KMS-11 (cell line): ENCODE measurements at regions not wholly inside any gene's neighbourhood (a gene's known extent, or its start where the extent isn't known, plus 50 kb on each side); places are given as distances from the start of the nearest gene placed in this dataset.

Experiments used
- H2AFZ ChIP-seq: fragments of 200-600 bp; sonication (generic); 2 replicates; pipeline ENCODE4 v1.6.1; 2016; ENCODE audit warnings: antibody characterized with exemption, mixed run types, low read depth
- H3K27ac ChIP-seq: fragments of 200-600 bp; sonication (generic); 2 replicates; pipeline ENCODE4 v1.6.1; 2016; ENCODE audit warnings: mild to moderate bottlenecking, mixed run types
- H3K27me3 ChIP-seq: fragments of 200-600 bp; sonication (generic); 2 replicates; pipeline ENCODE4 v1.6.1; 2017; ENCODE audit warnings: mild to moderate bottlenecking, low read depth, mixed run types, moderate library complexity; ENCODE audit not compliant: insufficient read depth
- H3K36me3 ChIP-seq: fragments of 200-600 bp; sonication (generic); 2 replicates; pipeline ENCODE4 v1.6.1; 2017; ENCODE audit warnings: mild to moderate bottlenecking, mixed run types; ENCODE audit not compliant: insufficient read depth
- H3K4me1 ChIP-seq: fragments of 200-600 bp; sonication (generic); 2 replicates; pipeline ENCODE4 v1.6.1; 2016; ENCODE audit warnings: mild to moderate bottlenecking, low read depth, mixed run types; ENCODE audit not compliant: poor library complexity, severe bottlenecking
- H3K4me2 ChIP-seq: fragments of 200-600 bp; sonication (generic); 2 replicates; pipeline ENCODE4 v1.7.0; 2016; ENCODE audit warnings: mild to moderate bottlenecking, mixed run types
- H3K4me3 ChIP-seq: fragments of 200-600 bp; sonication (generic); IDR thresholded peaks from 2 replicates; pipeline ENCODE4 v1.6.1; 2017; ENCODE audit warnings: low read depth, low read length, mixed read lengths; ENCODE audit not compliant: insufficient read depth
- H3K79me2 ChIP-seq: fragments of 200-600 bp; sonication (generic); 2 replicates; pipeline ENCODE4 v1.6.1; 2016; ENCODE audit warnings: low read depth, mixed run types; ENCODE audit not compliant: insufficient read depth
- H3K9ac ChIP-seq: fragments of 200-600 bp; sonication (generic); 2 replicates; pipeline ENCODE4 v1.6.1; 2016; ENCODE audit warnings: mild to moderate bottlenecking, mixed run types
- H4K20me1 ChIP-seq: fragments of 200-600 bp; sonication (generic); 2 replicates; pipeline ENCODE4 v1.6.1; 2016; ENCODE audit warnings: mild to moderate bottlenecking, mixed run types; ENCODE audit not compliant: insufficient read depth
- TF ChIP-seq, protein P1 (sequence below): fragments of 200-600 bp; sonication (generic); conservative IDR thresholded peaks from 2 replicates; pipeline ENCODE4 v1.6.1; 2017; ENCODE audit warnings: low read depth, mild to moderate bottlenecking, antibody characterized with exemption, low read length, moderate library complexity, mixed read lengths

DNA sequence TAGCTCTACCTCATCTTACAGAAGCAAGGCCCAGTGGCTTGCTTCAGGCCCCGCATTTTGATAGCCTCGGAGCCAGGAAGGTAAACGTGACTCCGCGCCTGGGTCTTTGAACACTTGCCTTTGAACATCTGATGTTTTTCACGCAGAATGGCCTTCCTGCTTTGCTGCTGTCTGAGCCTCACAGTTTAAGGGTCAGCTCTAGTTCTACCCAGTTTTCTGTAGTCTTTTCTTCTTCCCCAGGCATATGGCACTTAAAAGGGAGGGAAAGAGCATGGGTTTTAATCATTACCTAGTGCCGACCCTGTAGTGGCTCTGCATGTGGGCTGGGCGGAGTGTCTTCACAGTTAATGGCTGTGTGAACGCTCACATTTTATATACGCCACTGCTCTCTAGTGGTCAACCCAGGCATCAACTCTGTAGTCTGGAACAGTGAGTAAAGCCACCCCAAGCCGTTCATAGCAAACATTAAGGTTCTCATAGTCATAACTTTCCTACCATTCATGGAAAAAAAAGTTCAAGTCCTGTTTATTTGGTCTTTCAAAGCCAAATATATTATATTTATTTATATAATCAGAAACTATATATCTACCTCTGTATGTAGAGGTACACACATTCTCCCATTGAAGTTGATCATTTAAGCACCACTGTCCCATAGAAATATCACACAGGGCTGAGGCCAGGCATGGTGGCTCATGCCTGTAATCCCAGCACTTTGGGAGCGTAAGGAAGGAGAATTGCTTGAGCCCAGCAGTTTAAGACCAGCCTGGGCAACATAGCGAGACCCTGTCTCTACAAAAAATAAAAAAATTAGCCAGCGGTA lies 78.1 kb downstream of the IER5 start:
- no peaks in the 10 kb centered on the region; the same call in 1 of the 2 replicates for H3K27me3 ChIP-seq
- H3K36me3 ChIP-seq = no peaks in the 10 kb centered on the region
- no peak overlapping the region for H3K9ac ChIP-seq
- H3K4me1 ChIP-seq = peaks cover 5% of the 10 kb centered on the region
- peak overlapping the region; percentile 38 for H2AFZ ChIP-seq
- H4K20me1 ChIP-seq = no peaks in the 10 kb centered on the region
- no peak overlapping the region for H3K4me3 ChIP-seq
- TF ChIP-seq, protein P1, sequence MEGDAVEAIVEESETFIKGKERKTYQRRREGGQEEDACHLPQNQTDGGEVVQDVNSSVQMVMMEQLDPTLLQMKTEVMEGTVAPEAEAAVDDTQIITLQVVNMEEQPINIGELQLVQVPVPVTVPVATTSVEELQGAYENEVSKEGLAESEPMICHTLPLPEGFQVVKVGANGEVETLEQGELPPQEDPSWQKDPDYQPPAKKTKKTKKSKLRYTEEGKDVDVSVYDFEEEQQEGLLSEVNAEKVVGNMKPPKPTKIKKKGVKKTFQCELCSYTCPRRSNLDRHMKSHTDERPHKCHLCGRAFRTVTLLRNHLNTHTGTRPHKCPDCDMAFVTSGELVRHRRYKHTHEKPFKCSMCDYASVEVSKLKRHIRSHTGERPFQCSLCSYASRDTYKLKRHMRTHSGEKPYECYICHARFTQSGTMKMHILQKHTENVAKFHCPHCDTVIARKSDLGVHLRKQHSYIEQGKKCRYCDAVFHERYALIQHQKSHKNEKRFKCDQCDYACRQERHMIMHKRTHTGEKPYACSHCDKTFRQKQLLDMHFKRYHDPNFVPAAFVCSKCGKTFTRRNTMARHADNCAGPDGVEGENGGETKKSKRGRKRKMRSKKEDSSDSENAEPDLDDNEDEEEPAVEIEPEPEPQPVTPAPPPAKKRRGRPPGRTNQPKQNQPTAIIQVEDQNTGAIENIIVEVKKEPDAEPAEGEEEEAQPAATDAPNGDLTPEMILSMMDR = peak; percentile 94
- no peak overlapping the region for H3K27ac ChIP-seq
- H3K79me2 ChIP-seq = no peaks in the 10 kb centered on the region
- H3K4me2 ChIP-seq = peak overlapping the region; percentile 5; the same call in 1 of the 2 replicates

DNA sequence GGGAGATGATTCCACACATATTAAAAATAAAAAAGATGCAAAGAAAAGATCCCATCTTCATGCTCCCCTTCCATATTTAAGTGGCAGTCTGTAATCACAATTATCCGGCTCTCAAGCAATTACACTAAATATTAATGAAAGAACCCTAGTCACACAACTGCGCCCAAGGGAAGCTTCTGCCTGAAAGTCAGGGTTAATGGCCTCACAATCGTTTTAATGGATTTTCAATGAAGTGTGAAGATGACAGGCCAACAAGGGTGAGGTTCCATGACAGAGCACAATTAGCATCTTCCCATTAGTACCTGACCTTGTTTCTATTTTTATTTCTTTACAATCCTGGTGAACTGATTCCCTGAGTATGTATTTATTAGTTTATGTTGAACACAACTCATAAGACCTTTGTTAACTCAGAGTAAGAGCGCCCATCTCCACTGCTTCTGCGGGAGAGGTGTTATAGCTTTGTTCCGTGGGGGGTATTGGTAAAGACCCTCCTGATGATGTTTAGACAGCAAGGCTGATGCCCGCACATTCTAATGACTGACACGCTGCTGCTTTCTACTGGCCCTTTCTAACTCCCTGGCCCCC lies 80.9 kb downstream of the IER5 start:
- Histone ChIP-seq H3K27me3 (no peaks in the 10 kb centered on the region; the same call in 1 of the 2 replicates), H3K36me3 (no peaks in the 10 kb centered on the region), H3K4me3 (no peak overlapping the region), H3K79me2 (no peaks in the 10 kb centered on the region), H4K20me1 (no peaks in the 10 kb centered on the region), H3K4me2 (no peak overlapping the region), H3K4me1 (peaks cover 5% of the 10 kb centered on the region), H2AFZ (no peak overlapping the region), H3K9ac (no peak overlapping the region), H3K27ac (no peak overlapping the region)
- TF ChIP-seq, protein P1 = no peak

DNA sequence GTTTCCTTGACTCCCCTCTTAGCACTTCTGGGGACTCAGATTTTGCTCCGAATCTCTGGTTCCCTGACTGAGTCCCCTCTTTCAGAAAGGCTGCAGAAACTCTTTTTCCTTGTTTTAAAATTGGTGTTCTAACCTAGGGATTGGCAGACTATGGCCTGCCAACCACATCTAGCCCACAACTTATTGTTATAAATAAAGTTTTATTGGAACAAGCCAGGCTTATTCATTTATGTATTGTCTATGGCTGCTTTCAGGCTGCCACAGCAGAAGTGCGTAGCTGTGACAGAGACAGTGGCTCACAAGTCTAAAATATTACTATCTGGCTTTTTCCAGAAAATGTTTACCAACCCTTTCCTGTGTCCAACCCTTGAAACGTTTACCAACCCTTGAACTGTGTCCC lies 81.7 kb downstream of the IER5 start:
- Histone ChIP-seq H3K4me1 (peaks cover 5% of the 10 kb centered on the region), H2AFZ (no peak overlapping the region), H4K20me1 (no peaks in the 10 kb centered on the region), H3K79me2 (no peaks in the 10 kb centered on the region), H3K27ac (no peak overlapping the region), H3K27me3 (no peaks in the 10 kb centered on the region), H3K4me2 (no peak overlapping the region), H3K9ac (no peak overlapping the region), H3K36me3 (no peaks in the 10 kb centered on the region), H3K4me3 (no peak overlapping the region)
- TF ChIP-seq, protein P1 = no peak

DNA sequence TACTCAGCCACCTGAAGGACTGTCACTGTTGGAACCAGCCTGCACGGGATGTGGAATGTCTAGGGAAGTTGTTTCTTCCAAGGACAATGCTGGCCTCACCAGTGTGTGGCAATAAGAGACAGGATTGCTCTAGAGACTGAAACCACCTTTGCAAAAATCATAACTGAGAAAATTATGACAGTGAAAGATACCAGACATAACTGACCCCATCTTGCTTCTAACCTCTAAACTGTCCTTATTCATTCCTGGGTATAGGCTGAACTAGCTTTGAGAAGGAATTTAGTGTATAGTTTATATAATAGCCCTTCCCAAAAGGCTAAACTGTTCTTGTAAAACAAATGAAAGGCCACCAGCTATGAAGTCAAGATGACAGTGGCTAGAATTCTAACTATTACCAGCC lies 83.6 kb downstream of the IER5 start:
- H3K27ac ChIP-seq = no peak overlapping the region
- H3K79me2 ChIP-seq = no peaks in the 10 kb centered on the region

More for the DNA sequence above, 83.6 kb downstream of the IER5 start:
- Histone ChIP-seq H3K4me2 (no peak overlapping the region), H3K9ac (no peak overlapping the region), H3K36me3 (no peaks in the 10 kb centered on the region), H4K20me1 (no peaks in the 10 kb centered on the region), H2AFZ (no peak overlapping the region), H3K4me1 (no peaks in the 10 kb centered on the region), H3K4me3 (no peak overlapping the region), H3K27me3 (no peaks in the 10 kb centered on the region)
- TF ChIP-seq, protein P1 = no peak
